Pons (tissue), 1 donor: ENCODE measurements at regions not wholly inside any gene's neighbourhood (a gene's known extent, or its start where the extent isn't known, plus 50 kb on each side); places are given as distances from the start of the nearest gene placed in this dataset.
"Not testable (repeated sequence)": the region's sequence is repeated elsewhere in the genome, so short reads cannot be mapped to it uniquely, and the experiment has no call there.

ENCODE experiments used
- DNase-seq: peaks from one replicate; pipeline ENCODE4 v3.0.0-alpha.2; 2016; ENCODE audit warnings: low spot score

DNA sequence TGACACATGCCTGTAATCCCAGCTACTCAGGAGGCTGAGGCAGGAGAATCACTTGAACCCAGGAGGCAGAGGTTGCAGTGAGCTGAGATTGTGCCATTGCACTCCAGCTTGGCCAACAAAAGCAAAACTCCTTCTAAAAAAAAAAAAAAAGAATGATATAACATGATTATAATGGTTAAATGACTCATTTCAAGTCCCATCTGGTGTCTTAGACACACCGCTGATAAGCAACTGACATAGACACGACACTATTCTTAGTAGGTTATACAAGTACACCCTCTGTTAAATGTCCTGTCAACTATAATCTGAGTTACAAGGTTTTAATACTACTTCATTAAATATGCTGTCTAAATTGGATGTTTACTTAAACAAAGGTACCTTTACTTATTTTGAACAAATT is 405.3 kb upstream of the CLINT1 start:
- DNase-seq: no peak

DNA sequence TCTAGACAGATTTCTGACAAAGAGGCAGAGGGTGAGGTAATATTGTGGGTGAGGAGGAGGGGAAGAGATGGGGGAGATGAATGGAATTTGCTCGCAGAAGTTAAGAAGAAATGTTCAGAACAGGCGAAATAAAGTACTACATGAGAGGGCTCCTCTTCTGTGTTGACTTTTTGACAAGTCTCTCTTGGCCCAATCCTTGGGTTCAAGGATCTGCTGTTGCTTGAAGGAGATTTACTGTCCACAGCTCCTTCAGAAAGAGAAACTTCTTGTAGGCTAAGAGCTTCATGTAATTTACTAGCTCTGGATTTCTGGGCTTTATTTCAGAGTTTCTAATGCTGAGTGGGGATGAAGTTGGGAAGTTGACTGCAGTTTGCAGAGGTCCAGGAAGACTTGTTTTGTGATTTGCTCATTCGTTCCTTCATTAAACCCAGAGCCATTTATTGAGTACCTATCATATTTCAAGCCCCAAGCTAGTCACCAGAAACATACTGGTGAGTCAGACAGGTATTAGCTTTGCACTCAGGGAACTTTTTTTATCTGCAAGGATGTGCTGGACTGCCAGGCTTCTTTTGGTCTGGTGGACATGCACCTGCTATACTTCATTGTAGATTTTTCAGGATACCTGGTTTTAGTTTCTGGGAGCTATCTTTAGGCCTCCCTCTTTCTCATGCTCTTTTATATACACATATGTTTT is 402.9 kb upstream of the CLINT1 start:
- no peak for DNase-seq

DNA sequence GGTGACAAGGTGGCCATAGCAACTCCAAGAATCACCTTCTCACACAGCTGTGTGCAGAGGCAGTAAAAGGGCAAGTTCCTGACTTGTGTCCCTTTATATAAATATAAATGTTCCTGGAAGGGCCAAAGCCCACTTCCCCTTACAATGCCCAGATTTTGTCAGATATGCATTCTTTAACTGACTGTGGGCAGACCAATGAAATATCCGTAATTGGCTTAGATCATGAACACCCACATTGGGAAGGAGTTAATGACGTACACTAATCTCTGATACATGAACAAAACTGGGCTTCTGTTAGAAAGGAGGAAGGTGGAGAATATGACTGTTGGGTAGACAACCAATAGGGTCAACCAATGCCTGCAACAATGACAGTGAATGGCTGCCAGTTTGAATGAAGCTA is 397.2 kb upstream of the CLINT1 start:
- DNase-seq: no peak

DNA sequence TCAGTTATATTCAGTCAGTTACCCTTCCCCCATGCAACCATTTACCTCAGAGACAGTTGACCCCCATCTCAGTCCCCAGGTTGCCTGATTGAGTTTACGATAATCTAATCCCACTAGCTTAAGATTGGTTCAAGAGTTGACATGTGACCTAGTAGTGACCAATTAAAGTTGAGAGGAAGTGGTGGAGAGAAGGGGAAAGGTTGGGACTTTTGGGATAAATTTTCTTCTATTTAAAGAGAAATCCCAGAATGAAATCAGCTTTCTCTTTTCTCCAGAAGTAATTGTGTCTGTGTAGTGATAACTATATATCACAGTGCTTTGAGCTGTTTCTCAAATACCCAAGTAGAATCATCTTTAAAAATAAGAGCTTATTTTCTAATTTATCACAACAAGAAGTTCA is 396.7 kb upstream of the CLINT1 start:
- DNase-seq: no peak

DNA sequence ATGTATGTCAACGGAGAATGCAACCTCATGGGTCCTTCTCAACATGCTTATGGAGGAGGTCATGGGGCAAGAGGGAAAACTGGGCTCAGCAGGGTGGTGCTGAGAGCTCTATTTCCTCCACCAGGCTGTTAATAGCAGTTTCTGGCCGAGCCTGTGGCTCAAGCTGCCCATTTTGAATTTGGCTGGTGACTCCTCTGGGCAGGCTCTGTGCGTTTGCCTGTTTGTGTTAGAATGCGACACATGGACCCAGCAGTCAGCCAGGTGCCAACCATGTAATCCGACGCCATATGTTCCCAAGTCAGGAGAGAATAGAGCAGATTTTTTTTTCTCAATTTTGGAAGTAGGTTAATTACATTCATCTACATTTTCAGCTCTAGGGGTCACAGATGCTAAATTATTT is 387.7 kb upstream of the CLINT1 start:
- DNase-seq: no peak

DNA sequence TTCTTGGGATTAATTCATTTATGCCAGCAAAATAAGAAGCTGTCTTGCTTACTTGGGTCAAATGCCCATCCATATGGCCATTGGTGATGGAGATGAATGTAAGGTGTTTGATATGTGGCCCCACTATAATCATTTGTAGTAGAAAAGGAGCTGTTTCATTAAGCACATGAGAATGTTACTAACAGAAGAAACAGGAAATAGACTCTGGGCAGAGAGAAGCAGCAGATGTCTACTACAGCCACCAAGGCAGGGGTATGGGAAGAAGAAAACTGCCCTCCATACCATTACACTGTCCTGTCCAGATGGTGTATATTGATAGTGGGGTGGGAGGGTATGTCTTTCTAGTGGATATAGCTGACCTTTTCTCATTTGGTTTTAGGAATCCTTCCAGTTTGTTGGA is 386.6 kb upstream of the CLINT1 start:
- DNase-seq: no peak

DNA sequence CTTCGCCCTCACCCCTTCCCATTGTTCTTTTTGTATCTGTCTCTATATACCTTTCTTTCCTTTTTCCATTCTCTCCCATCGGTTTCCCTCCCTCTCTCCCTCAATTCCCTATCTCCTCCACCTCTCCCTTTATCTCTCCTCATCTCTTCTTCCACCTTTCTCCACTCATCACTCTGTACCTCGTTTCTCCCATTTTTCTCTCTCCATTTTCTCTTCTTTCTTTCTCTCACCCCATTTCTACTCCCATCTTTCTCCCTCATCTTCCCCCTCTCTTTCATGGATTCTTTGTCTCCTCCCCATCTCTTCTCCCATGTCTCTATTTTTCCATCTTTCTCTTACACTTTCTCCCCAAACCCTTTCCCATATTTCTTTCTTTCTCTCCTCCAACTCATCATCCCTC is 385.9 kb upstream of the CLINT1 start:
- DNase-seq: no peak

DNA sequence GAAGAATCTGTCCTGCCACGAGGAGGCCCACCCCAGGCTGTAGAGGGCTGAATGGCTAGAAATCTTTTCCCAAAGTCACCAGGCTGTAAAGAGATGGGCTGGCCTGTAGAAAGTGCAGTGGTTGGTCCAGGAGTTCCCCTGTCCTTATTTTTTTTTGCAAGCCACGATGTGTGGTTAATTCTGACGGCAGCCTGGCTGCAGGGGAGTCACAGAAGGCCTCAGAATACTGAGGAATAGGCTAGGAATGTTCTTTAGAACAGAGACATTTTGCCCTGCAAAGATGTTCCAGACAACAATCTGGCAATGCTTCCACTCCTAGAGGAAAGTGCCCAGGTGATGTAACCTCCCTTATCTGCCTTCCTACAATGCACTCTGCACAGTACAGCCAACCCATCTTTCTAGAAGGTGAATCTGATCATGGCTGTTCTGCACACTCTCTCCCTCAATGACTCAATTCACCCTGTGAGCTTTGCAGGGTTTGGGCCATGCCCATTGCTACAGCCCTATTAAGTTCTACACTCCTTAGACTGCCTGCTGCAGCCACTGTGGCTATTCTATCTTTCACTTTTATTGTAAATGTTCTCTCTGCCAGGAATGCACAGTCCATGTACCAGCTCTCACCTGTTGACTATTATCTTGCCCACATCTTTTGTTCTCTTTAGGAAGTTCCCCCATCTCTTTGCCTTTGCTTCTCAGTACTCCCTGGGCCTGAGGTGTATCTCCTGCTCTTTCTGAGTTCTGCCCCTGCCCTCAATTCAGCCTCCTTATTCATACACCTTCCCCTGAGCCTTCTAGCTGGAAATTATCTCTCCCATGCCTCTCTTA is 377.8 kb upstream of the CLINT1 start:
- DNase-seq: no peak

DNA sequence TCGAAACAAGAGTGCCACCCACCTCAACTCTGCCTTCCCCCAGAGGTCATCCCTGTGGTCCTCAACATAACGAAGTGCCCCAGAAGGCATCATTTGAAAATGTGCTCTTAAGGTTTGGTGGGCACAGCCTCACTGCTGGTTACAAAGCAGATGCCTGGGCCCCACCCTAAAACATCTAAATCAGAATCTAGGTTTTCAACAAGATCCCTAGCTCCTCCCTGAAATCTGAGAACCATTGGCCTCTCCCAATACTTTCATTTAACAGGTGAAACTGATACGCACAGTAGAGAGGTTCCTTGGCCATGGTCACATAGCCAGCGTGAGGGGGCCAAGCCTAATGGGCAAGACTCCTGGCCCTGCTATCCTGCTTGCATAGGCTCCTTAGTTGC is 376.2 kb upstream of the CLINT1 start:
- DNase-seq: no peak

DNA sequence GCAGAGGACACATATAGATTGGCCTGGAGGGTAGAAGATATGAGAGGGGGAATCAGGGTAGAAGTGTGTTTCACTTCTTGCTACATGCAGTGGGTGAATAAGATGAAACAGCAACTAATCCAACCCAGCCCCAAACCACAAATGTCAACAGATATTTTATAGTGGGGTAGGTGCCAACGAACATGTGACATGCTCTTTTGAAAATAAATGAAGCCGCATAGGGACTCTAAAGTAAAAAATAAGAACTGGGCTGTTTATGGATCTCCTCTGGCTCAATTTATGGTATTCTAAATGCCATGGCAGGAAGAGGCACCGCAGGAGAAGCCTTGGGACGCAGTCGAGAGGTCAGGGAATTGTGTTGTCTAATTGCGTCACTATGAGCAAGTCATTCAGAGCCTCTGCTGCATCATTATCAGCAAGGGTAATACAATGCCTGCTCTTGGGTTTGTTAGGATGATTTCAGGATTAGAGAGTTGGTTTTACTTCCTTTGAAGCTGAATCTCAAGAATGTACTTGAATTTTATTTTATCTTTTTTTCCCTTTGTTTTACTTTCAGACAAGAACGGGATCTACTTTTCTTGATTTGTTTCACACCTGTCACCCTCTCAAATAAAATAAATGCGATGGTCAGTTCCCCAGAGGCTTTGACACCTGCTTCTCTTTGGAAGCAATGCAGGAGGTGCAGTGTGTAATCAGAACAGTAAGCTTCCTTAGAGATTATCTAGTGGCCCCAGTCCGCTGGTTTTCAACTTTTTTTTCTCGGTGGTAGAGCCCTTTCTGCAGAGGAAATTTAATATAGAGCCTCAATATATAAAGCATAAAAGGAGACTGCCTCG is 375.6 kb upstream of the CLINT1 start:
- DNase-seq: no peak

DNA sequence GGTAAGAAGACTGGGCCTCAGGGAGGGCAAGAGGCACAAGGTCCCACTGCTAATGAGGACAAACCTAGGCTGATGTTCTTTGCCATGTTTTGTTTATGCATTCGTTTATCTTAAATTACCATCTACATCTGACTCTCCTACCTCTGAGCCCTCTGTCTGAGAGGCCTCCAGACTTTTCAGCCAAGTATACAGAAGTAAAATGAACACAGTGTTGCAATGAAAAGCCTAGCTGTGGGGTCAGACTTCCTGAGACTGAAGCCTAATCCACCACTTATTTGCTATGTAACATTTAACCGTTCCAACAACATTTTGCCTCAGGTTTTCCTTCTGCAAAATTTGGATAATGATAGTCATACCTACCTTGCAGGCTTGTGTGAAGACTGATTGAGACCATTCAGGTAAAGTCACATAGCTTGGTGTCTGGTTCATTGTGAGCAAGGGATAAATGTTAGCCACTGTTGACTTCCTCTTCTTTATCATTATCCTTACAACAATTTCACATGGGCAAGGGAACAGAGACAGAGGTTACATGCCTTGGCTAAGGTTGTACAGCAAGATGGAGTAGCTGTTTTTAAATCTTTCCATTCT is 374.9 kb upstream of the CLINT1 start:
- DNase-seq: peak; percentile 17

DNA sequence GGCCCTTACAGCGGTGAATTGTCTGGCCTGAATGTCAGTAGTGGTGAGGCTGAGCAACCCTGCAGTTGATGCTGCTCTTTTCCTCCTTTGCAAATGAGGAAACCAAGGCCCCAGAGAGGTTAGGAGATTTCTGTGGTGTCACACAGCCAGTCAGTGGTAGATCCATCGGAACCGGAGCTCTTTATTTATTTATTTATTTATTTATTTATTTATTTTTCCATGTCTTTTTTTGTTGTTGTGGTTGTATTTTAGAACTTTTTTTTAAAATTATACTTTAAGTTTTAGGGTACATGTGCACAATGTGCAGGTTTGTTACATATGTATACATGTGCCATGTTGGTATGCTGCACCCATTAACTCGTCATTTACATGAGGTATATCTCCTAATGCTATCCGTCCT is 368.4 kb upstream of the CLINT1 start:
- not testable (repeated sequence) for DNase-seq

DNA sequence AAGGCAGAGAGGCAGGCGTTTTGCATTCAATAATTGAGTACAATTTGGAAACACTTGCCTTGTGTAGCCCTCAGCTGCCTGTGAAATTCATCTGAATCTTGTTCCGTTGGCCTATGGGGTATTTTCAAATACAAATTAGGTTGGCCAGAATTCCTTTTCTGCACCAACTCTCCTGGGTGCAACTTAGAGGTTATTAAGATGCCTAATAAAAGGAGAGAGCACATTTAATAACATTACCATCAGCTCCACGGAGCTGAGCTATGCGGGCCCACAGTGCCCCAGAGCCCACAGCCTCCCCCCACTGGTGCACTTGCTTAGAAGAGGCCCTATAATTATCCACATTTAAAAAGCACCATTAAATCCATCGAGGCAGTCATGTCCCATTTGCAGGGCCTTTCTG is 367.6 kb upstream of the CLINT1 start:
- DNase-seq: no peak

DNA sequence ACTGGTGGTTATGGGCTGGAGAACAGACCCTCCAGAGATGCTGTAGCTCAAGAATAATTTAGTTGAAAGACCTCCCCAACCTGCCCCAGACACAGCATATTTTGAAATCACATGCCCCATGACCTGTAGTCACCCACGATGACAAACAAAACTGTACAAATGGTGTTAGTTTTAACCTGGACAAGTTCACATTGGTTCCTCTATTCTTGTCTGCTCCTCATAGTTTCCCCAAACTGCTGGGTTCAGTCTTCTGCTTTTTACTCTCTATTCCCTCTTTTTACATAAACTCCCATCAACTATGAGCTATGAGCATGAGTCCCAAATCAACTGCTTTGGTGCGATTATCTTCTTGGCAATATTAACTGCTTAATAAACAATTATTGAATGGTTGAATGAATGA is 365.3 kb upstream of the CLINT1 start:
- peak; percentile 56 for DNase-seq

DNA sequence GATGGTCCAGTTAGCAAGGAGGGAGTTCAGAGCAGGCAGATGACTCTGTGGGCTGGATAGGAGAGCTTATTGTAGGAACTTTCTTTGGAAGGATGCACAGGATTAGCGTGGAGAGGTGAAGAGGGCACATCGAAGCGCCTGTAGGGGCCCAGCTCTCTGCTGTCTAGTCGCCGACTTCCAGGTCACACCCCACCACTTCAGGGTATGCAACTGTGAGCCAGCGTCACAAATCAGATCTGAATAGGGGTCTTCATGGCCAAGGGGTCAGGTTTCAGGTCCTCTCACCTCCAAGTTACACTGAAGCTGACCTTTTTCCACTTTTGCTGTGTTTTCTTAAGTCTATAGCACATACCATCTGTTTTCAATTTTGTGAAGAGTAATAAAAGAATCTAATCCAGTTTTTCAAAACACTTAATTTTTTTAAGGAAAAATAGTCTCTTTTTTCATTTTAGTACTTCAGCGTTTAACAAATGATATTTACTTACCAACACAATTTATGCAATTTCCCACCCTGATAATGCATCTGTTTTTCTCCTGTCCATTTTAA is 364.2 kb upstream of the CLINT1 start:
- no peak for DNase-seq

DNA sequence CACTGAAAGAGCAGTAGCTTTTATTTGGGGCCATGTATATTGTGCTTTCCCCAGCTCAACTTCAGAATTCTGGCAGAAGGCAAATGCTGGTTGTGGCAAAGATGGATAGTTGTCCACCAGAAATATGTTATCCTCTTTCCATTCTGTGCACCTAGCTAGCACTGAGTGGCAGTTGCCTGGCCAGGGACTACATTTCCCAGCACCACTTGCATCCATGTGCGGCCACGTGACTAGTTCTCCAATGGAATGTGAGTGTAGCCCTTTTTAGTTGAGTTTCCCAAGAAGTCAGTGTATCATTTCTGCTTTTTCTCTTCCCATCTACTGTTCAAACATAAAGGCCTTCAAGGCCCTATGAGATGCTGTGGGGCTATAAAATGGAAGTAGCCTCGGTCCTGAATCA is 354.0 kb upstream of the CLINT1 start:
- DNase-seq: no peak

DNA sequence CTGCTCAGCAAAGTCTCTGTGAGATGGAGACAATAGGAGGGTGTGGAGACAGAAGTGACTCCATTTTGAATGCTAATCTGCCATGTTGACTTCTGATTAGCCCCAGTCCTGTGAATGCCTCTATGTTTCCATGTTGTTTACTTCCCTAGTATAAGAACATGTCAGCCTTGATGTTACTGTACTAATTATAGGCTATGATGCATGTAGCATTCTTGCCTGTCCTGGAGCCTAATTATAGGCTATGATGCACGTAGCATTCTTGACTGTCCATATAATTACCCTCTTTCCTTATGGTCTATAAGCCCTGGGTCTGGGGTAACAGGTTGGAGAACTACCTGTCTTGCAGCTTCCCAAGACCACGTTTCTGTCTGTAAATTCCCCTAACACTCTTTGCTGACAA is 353.3 kb upstream of the CLINT1 start:
- no peak for DNase-seq

DNA sequence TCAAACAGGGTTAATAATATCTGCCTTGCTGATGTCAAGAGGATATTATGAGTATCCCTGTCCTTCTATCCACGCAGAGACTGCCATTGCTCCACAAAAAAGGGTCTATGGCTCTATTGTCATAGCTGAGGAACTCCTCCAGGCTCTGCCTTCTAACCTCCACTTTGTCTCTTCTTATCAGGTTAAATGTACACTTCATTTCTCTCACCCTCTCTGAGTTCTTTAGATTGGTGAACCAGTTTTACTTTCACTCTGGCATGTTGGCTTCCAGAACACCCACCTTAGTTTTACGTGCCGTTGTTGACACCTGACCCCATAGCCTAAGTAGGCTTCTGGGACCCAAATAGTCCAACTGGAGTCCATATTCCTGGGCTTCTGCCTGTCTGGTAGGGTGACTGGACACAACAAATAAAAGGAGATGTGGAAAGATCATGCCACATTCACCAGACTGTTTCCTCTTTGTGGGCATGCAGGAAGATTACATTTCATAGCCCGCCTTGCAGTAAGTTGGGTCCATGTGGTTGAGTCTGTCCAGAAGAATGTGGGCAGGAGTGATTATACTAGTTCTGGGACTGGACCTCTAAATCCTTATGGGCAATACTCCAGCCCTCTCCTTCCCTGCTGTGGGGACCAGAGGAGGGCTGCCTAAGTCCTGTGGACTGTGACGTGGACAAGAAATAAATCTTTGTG is 350.4 kb upstream of the CLINT1 start:
- DNase-seq: no peak

DNA sequence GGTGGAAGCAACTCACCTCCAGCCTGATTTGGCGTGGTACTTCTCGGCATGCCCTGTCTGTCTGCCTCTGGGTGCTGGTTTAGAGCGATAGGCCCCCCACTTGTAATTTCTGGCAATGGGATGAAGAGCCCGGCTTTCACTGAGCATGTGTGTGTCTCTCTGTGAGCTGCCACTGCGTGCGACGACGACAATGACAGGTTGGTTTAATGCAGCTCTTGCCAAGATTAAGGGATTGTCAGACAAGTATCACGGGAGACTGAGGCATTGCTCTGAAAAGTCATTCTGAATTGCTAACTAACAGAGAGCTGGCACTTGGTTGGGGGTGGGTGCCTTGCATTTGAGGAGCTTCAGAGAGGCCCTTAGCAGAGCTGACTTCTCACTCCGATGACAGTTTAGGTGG is 348.8 kb upstream of the CLINT1 start:
- no peak for DNase-seq

DNA sequence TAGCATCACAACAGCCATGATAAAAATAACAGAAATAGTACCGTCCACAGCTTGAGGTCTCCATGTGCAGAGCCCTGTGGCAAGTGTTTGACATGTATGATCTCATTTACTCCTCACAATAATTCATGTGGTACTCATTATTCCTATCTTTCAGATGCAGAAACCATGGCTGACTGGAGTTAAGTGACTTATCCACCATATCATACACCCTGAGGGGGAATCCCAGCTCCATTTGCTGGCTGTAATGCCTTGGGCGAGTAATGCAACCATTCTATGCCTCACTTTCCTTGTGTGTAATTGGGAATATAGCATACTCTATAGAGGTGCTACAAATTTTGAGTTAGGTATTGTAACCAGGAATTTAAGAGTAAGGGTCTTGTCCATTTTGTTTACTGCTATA is 347.0 kb upstream of the CLINT1 start:
- no peak for DNase-seq

DNA sequence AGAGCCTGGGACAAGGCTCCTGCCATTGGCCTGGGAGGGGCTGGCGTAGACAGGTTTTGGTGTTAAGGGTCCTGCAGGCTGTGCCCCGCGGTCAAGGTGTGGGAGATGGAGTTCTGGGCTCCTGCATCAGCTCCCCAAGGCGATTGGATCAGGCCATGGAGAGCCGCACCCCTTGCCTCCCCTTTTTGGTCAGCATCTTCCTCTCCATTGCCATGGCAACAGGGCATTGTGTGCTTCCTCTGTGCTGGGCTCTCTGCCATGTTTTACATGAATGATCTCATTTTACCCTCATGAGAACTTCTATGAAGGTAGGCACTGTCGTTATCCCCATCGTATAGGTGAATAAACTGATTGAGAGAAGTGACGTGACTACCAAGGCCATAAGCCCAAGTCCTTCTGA is 344.3 kb upstream of the CLINT1 start:
- no peak for DNase-seq

DNA sequence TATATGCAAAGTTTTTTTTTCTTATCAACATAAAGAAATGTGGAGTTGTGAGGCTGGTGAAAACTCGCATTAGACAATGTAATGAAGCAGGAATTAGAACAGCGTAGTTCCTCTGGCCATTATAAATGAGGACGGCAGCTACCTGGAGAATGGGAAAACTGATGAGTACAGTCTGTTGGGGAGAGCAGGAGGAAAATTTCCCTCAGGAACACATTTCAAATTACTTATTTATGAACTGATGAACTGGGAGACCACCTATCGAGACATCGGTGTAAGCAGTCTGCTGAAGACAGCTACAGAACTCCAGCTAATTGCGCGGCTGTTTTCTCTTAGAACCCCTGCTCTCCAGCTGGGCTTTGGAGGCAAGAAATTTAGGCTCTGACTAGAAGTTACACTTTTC is 343.9 kb upstream of the CLINT1 start:
- DNase-seq: no peak
